Fibroblast of villous mesenchyme (primary cell): ENCODE measurements at regions not wholly inside any gene's neighbourhood (a gene's known extent, or its start where the extent isn't known, plus 50 kb on each side); places are given as distances from the start of the nearest gene placed in this dataset.

Experiments
- DNase-seq: peaks from one replicate; pipeline ENCODE4 v3.0.0-alpha.2; 2010; ENCODE audit warnings: low read depth
- H3K4me3 ChIP-seq: 2 replicates; pipeline ENCODE4 v1.5.1; 2011; ENCODE audit warnings: low read depth, mild to moderate bottlenecking, low read length
- CTCF ChIP-seq: IDR thresholded peaks from 2 replicates; pipeline ENCODE4 v1.5.1; 2012; ENCODE audit warnings: low read depth, mild to moderate bottlenecking, low read length; ENCODE audit not compliant: insufficient read depth

DNA sequence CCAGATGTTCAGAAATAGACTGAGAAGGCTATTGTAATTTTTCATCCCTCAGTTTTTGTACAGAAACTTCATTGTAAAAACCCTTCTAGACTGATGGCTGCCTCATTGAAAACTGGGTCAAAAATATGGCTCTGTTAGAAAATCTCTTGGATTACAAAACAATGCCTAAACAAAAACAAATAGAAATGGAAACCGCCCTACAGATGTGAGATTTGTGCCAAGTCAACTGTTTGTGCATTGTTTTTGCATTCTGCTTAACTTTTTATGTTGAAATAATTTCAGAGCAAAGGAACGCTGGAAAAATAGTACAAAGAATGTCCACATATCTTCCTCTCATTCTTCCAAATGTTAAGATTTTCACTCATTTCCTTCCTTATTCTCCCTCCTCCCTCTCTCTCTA is 425.1 kb downstream of the FOXA2 start:
- no peak for TF ChIP-seq CTCF
- no peak for DNase-seq
- no peak overlapping the region for H3K4me3 ChIP-seq

GRCh38 chr20:22127587-22127986 is 422.1 kb downstream of the PAX1 start:
- no peak for TF ChIP-seq CTCF
- no peak for DNase-seq
- H3K4me3 ChIP-seq, result no peak overlapping the region

GRCh38 chr20:22106308-22106938 is 401.0 kb downstream of the PAX1 start:
- no peak for DNase-seq
- no peak for TF ChIP-seq CTCF
- H3K4me3 ChIP-seq, result no peak overlapping the region

DNA sequence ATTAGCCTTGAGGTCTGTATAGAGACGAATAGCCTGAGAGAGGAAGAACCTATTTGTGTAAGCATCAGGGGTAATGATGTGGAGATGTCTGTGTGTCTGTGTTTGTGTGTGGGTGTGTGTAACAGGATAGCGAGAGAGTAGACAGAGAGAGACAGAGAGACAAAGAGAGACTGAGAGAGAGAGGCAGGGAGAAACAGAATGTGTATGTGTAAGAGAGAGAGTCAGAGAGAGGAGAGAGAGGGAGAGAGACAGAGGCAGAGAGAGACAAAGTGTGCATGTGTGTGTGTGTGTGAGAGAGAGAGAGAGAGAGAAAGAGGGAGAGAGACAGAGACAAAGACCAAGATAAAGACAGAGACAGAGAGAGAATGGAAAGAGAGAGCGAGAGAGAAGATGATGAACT is 396.1 kb downstream of the PAX1 start:
- no peak for TF ChIP-seq CTCF

GRCh38 chr20:22100686-22101085 is 395.2 kb downstream of the PAX1 start:
- TF ChIP-seq CTCF, result no peak
- H3K4me3 ChIP-seq, result no peak overlapping the region
- DNase-seq, result no peak

More for the DNA sequence above, 396.1 kb downstream of the PAX1 start:
- no peak overlapping the region for H3K4me3 ChIP-seq
- no peak for DNase-seq

- no peak for TF ChIP-seq CTCF
These were observed 393.9 kb downstream of the PAX1 start for GRCh38 chr20:22099348-22099747.

DNA sequence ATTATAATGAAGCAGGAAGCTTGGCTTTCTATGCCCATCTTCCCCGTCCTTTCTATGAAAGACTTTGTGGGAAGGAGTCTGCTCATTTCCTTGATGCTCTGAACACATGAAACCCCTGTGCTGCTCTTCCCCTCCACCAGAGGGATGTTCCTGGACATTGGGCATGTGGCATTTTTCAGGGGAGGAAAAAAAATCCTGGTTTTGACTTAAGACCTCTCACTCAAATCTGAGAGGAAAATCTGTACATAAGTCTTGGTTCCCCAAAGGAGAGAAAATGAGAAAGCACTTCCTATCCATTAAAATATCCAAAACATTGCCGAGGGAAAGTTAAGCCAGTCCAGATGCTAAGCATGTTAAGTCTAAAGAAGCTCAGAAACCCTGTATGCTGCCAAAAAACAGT is 393.0 kb downstream of the PAX1 start:
- DNase-seq, result no peak
- no peak overlapping the region for H3K4me3 ChIP-seq
- no peak for TF ChIP-seq CTCF

More at GRCh38 chr20:22099348-22099747, 393.9 kb downstream of the PAX1 start:
- no peak for DNase-seq
- no peak overlapping the region for H3K4me3 ChIP-seq
